ENCODE measurements at regions not wholly inside any gene's neighbourhood (a gene's known extent, or its start where the extent isn't known, plus 50 kb on each side); places are given as distances from the start of the nearest gene placed in this dataset.

GRCh38 chr13:44304433-44304725 lies 69.2 kb upstream of the SERP2 start:
- Histone ChIP-seq H4K20me1 (replicated peaks; ENCODE audit: insufficient read depth) (no peaks in the 10 kb centered on the region), H3K9me2 (ENCODE audit: insufficient read depth) (peaks cover 28% of the 10 kb centered on the region), H3K27me3 (ENCODE audit: insufficient read depth) (peaks cover 33% of the 10 kb centered on the region), H3K4me1 (ENCODE audit: insufficient read depth) (peaks cover 34% of the 10 kb centered on the region), H3K4me2 (no peak overlapping the region), H3F3A (replicated peaks; ENCODE audit: low read depth) (0 out of 2 replicates have a peak, but pooled peaks cover 11% of the 10 kb centered on the region), H3K27ac (ENCODE audit: low read depth) (no peak overlapping the region), H2AFZ (no peak overlapping the region), H3K36me3 (ENCODE audit: insufficient read depth) (no peaks in the 10 kb centered on the region), H3K79me2 (replicated peaks; ENCODE audit: insufficient read depth) (no peaks in the 10 kb centered on the region), H3K4me3 (no peak overlapping the region)
- H3K4me1 Mint-ChIP-seq, result peaks cover 42% of the 10 kb centered on the region
- H3K36me3 Mint-ChIP-seq (ENCODE audit: low read depth), result no peaks in the 10 kb centered on the region
- peaks cover 24% of the 10 kb centered on the region for H3K27me3 Mint-ChIP-seq (ENCODE audit: insufficient read depth, low read depth, poor library complexity)
- H3K27ac Mint-ChIP-seq, result no peak overlapping the region
- ATAC-seq (no peak), DNase-seq (ENCODE audit: low spot score) (no peak)
- TF ChIP-seq ZNF331 (CRISPR knock-in tag; IDR thresholded peaks at IDR 0.05; ENCODE audit: low read depth) (no peak), ZNF114 (CRISPR knock-in tag; IDR thresholded peaks at IDR 0.05) (no peak), REST (IDR thresholded peaks at IDR 0.05; ENCODE audit: unreplicated experiment) (no peak), EZH2 (IDR thresholded peaks at IDR 0.05; ENCODE audit: low read depth, unreplicated experiment) (no peak), NANOG (IDR thresholded peaks at IDR 0.05; ENCODE audit: borderline replicate concordance) (no peak)
- no peak overlapping the region; the same call in 2 of the 3 replicates for H3K4me3 Mint-ChIP-seq
- H3K9me3 Mint-ChIP-seq, result no peaks in the 10 kb centered on the region

- peaks cover 34% of the 10 kb centered on the region for H3K4me1 ChIP-seq (ENCODE audit: insufficient read depth)
- H2AFZ ChIP-seq, result peak overlapping the region; percentile 74; the same call in 1 of the 2 replicates
- ATAC-seq (no peak), DNase-seq (ENCODE audit: low spot score) (no peak)
- Mint-ChIP-seq H3K27me3 (ENCODE audit: insufficient read depth, low read depth, poor library complexity) (peaks cover 24% of the 10 kb centered on the region), H3K27ac (no peak overlapping the region), H3K4me1 (peaks cover 42% of the 10 kb centered on the region), H3K9me3 (no peaks in the 10 kb centered on the region), H3K36me3 (ENCODE audit: low read depth) (no peaks in the 10 kb centered on the region), H3K4me3 (peak overlapping the region; percentile 63)
- H3K27ac ChIP-seq (ENCODE audit: low read depth), result no peak overlapping the region
- no peaks in the 10 kb centered on the region for H3K79me2 ChIP-seq (replicated peaks; ENCODE audit: insufficient read depth)
- peaks cover 22% of the 10 kb centered on the region; the same call in 1 of the 2 replicates for H3K9me2 ChIP-seq (ENCODE audit: insufficient read depth)
- H3K36me3 ChIP-seq (ENCODE audit: insufficient read depth), result no peaks in the 10 kb centered on the region
- H3K4me2 ChIP-seq, result peak overlapping the region; percentile 69
- H3K27me3 ChIP-seq (ENCODE audit: insufficient read depth), result peaks cover 36% of the 10 kb centered on the region
- no peaks in the 10 kb centered on the region for H4K20me1 ChIP-seq (replicated peaks; ENCODE audit: insufficient read depth)
- H3K4me3 ChIP-seq, result peak overlapping the region; percentile 40
- 0 out of 2 replicates have a peak, but pooled peaks cover 11% of the 10 kb centered on the region for H3F3A ChIP-seq (replicated peaks; ENCODE audit: low read depth)
- TF ChIP-seq ETS1 (IDR thresholded peaks at IDR 0.05), result no peak
- no peak for TF ChIP-seq EZH2phosphoT487 (IDR thresholded peaks at IDR 0.05; ENCODE audit: unreplicated experiment)
- TF ChIP-seq JUNB (IDR thresholded peaks at IDR 0.05; ENCODE audit: unreplicated experiment), result no peak
- no peak for TF ChIP-seq POLR2AphosphoS5 (IDR thresholded peaks at IDR 0.05; ENCODE audit: low read depth)
- no peak for TF ChIP-seq ZNF331 (CRISPR knock-in tag; IDR thresholded peaks at IDR 0.05; ENCODE audit: low read depth)
- no peak for TF ChIP-seq ZNF462 (CRISPR knock-in tag; IDR thresholded peaks at IDR 0.05)
Measured at GRCh38 chr13:44305286-44305685, 68.3 kb upstream of the SERP2 start.
